GM12878 (cell line): ENCODE measurements at regions not wholly inside any gene's neighbourhood (a gene's known extent, or its start where the extent isn't known, plus 50 kb on each side); places are given as distances from the start of the nearest gene placed in this dataset.

Experiments
- ATAC-seq: fragments of 200-7000 bp; cut with Tn5 transposase; 3 replicates; pipeline ENCODE4 v1.9.1; 2020; ENCODE audit warnings: mild to moderate bottlenecking, moderate library complexity
- BruUV-seq: library from RNA; stranded (reverse); fragments of 400-500 nt; replicated peaks from 2 replicates; lab custom pipeline; 2021; lab: Mats Ljungman, UMichigan
- CTCF ChIA-PET: fragments of 300-600 bp; sonication (Branson Sonifier 250); formaldehyde crosslinking; extraction: SDS; loops from one replicate; lab custom pipeline; 2021; ENCODE audit warnings: inconsistent platforms; lab: Yijun Ruan, JAX
- POLR2A ChIA-PET: fragments of 350-600 bp; formaldehyde crosslinking; extraction: SDS; loops from one replicate; lab custom pipeline; 2021; ENCODE audit warnings: inconsistent platforms; lab: Charles Lee
- RAD21 ChIA-PET: fragments of 300-600 bp; sonication (Branson Sonifier 250); formaldehyde crosslinking; loops from one replicate; lab custom pipeline; 2023; ENCODE audit warnings: antibody characterized with exemption; ENCODE audit not compliant: unreplicated experiment; lab: Charles Lee
- SMC1A ChIA-PET: fragments of 300-600 bp; sonication (Branson Sonifier 250); formaldehyde crosslinking; loops from one replicate; lab custom pipeline; 2023; ENCODE audit not compliant: unreplicated experiment, uncharacterized antibody; lab: Charles Lee
- DNase-seq: peaks from one replicate; pipeline ENCODE4 v3.0.0-alpha.2; 2011; ENCODE audit warnings: low read depth, low spot score
- FAIRE-seq: peaks from 3 replicates; lab custom pipeline; 2011; peaks lifted over from hg19 to GRCh38; lab: Jason Lieb, UNC
- H2AFZ ChIP-seq: 2 replicates; pipeline ENCODE4 v1.6.0; 2011; ENCODE audit warnings: low read depth, low read length, control low read depth; ENCODE audit not compliant: control insufficient read depth
- H3K27ac ChIP-seq: 2 replicates; pipeline ENCODE4 v1.5.1; 2011; ENCODE audit warnings: control low read depth; ENCODE audit not compliant: control insufficient read depth, insufficient read depth
- H3K27me3 ChIP-seq, 2 experiments: replicated peaks in 1 of 2; 2 replicates each; pipeline versions ENCODE4 v1.6.0 to v1.6.1; 2011; ENCODE audit warnings: low read length in 1 of 2; ENCODE audit not compliant: control insufficient read depth in 2 of 2, insufficient read depth in 2 of 2
- H3K36me3 ChIP-seq, 2 experiments: 2 replicates each; pipeline ENCODE4 v1.5.1; 2011; ENCODE audit warnings: low read length in 1 of 2; ENCODE audit not compliant: control insufficient read depth in 2 of 2, insufficient read depth in 2 of 2
- H3K4me1 ChIP-seq: 2 replicates; pipeline ENCODE4 v1.6.1; 2011; ENCODE audit warnings: mild to moderate bottlenecking, low read length, moderate library complexity, mixed read lengths; ENCODE audit not compliant: control insufficient read depth, insufficient read depth
- H3K4me2 ChIP-seq: 2 replicates; pipeline ENCODE4 v1.6.0; 2011; ENCODE audit warnings: control low read depth; ENCODE audit not compliant: control insufficient read depth, insufficient read depth
- H3K4me3 ChIP-seq: fragments of 200-600 bp; sonication (generic); 2 replicates; pipeline ENCODE4 v1.5.1; 2016
- H3K79me2 ChIP-seq: 2 replicates; pipeline ENCODE4 v1.6.0; 2011; ENCODE audit warnings: low read length; ENCODE audit not compliant: control insufficient read depth, insufficient read depth
- H3K9ac ChIP-seq: 2 replicates; pipeline ENCODE4 v1.8.0; 2011; ENCODE audit warnings: low read length, control low read depth, mixed read lengths; ENCODE audit not compliant: control insufficient read depth, insufficient read depth
- H3K9me3 ChIP-seq: replicated peaks from 3 replicates; pipeline ENCODE4 v1.5.1; 2011; ENCODE audit warnings: mild to moderate bottlenecking, low read length; ENCODE audit not compliant: control insufficient read depth, insufficient read depth
- H4K20me1 ChIP-seq: 2 replicates; pipeline ENCODE4 v1.6.0; 2011; ENCODE audit not compliant: control insufficient read depth, insufficient read depth
- GATAD2B ChIP-seq: fragments of 450-650 bp; conservative IDR thresholded peaks from 2 replicates; pipeline ENCODE4 v1.6.1; 2017; ENCODE audit warnings: low read depth, mild to moderate bottlenecking, moderate library complexity
- JUND ChIP-seq: IDR thresholded peaks from 2 replicates; pipeline ENCODE4 v1.6.1; 2012; ENCODE audit warnings: low read depth, mild to moderate bottlenecking, low read length, improper control_type of control experiment, moderate library complexity
- KDM1A ChIP-seq: fragments of 200-600 bp; sonication (generic); IDR thresholded peaks from 2 replicates; pipeline ENCODE4 v1.6.1; 2016; ENCODE audit warnings: borderline replicate concordance
- MEF2A ChIP-seq: IDR thresholded peaks from 2 replicates; pipeline ENCODE4 v1.6.1; 2011; ENCODE audit warnings: low read depth, mild to moderate bottlenecking, low read length, moderate library complexity; ENCODE audit not compliant: insufficient read depth
- NBN ChIP-seq: fragments of 450-650 bp; IDR thresholded peaks from 2 replicates; pipeline ENCODE4 v1.6.1; 2016
- NFYB ChIP-seq: IDR thresholded peaks from 2 replicates; pipeline ENCODE4 v1.6.1; 2011; ENCODE audit warnings: low read depth, mild to moderate bottlenecking, low read length, improper control_type of control experiment, moderate library complexity; ENCODE audit not compliant: insufficient read depth
- SIX5 ChIP-seq: IDR thresholded peaks from 2 replicates; pipeline ENCODE4 v1.6.1; 2011; ENCODE audit warnings: mild to moderate bottlenecking, low read depth, low read length, moderate library complexity; ENCODE audit not compliant: severe bottlenecking
- SKIL ChIP-seq: fragments of 450-650 bp; IDR thresholded peaks from 2 replicates; pipeline ENCODE4 v1.6.1; 2017; ENCODE audit warnings: mild to moderate bottlenecking, low read depth, inconsistent platforms; ENCODE audit not compliant: poor library complexity, severe bottlenecking
- USF2 ChIP-seq: IDR thresholded peaks from 2 replicates; pipeline ENCODE4 v1.6.1; 2011; ENCODE audit warnings: low read depth, low read length, improper control_type of control experiment, borderline replicate concordance
- ZNF207 ChIP-seq: fragments of 450-650 bp; IDR thresholded peaks from 2 replicates; pipeline ENCODE4 v1.6.1; 2014; ENCODE audit warnings: antibody characterized with exemption, mild to moderate bottlenecking, borderline replicate concordance
- ZNF384 ChIP-seq: IDR thresholded peaks from 2 replicates; pipeline ENCODE4 v1.6.1; 2012; ENCODE audit warnings: low read depth, mild to moderate bottlenecking, low read length, improper control_type of control experiment, borderline replicate concordance
- WGBS: methylation state at CpG from one replicate; pipeline ENCODE4 v1.1.6; 2016; ENCODE audit warnings: low lambda C conversion rate; ENCODE audit not compliant: insufficient replicate concordance, insufficient coverage; ENCODE audit errors: missing lambda C conversion rate; 5-methylcytosine and 5-hydroxymethylcytosine counted together
- in situ Hi-C: fragments of 300-500 bp; cut with MboI; formaldehyde crosslinking; loops from 9 replicates; pipeline ENCODE4 v1.14.3; 2018; ENCODE audit warnings: mixed read lengths
- intact Hi-C: fragments of 100-400 bp; cut with micrococcal nuclease; formaldehyde crosslinking; loops from one replicate; pipeline ENCODE4 v1.14.2; 2022; ENCODE audit not compliant: unreplicated experiment
- TF ChIP-seq, protein P1 (sequence below): IDR thresholded peaks from 2 replicates; pipeline ENCODE4 v1.6.1; 2012; ENCODE audit warnings: low read length, inconsistent platforms

GRCh38 chr4:128347930-128348660, 60.5 kb upstream of the PGRMC2 start:
- in situ Hi-C loops (no loop called here), intact Hi-C loops (no loop called here)
- no peak overlapping the region for H3K9ac ChIP-seq
- ChIA-PET SMC1A (no interaction called here), RAD21 (no interaction called here), CTCF (no interaction called here), POLR2A (no interaction called here)
- no peak overlapping the region for H3K27ac ChIP-seq
- H3K4me1 ChIP-seq, result no peaks in the 10 kb centered on the region
- WGBS, result 93% methylated on average over 4 of the region's 4 CpGs
- H3K9me3 ChIP-seq, result no peaks in the 10 kb centered on the region
- DNase-seq (no peak), ATAC-seq (no peak), FAIRE-seq (no peak)
- TF ChIP-seq NFYB, result no peak
- H3K4me2 ChIP-seq, result no peak overlapping the region
- BruUV-seq, result no TSS peak
- no peaks in the 10 kb centered on the region for H3K27me3 ChIP-seq
- H2AFZ ChIP-seq, result no peak overlapping the region
- H3K79me2 ChIP-seq, result no peaks in the 10 kb centered on the region
- H3K4me3 ChIP-seq, result no peak overlapping the region
- no peaks in the 10 kb centered on the region for H3K36me3 ChIP-seq
- H4K20me1 ChIP-seq, result no peaks in the 10 kb centered on the region

DNA sequence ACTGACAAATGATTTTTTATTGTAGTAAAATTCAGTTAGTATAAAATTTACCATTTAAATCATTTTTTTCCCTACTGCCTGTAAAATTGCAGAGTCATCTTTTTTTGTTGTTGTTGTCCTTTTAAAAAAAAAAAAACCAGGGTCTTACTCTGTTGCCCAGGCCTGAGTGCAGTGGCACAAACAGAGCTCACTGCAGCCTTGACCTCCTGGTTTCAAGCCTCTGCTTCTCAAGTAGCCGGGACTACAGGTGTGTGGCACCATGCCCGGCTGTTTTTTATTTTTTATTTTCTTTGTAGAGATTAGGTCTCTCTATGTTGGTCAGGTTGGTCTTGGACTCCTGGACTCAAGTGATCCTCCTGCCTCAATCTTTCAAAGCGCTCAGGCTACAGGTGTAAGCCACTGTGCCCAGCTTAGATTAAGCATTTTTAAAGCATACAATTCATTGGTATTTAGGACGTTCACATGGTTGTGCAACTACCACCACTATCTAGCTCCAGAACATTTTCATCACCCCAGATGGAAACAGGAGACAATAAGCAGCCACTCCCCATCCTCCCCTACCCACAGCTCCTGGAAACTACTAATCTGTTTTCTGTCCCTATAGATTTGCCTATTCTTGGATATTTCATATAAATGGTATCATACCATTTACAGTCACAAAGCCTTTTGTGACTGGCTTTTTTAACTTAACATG, 59.7 kb upstream of the PGRMC2 start:
- H3K4me3 ChIP-seq, result no peak overlapping the region
- DNase-seq (no peak), FAIRE-seq (no peak), ATAC-seq (no peak)
- ChIA-PET SMC1A (interaction anchor here (0.6 kb wide), 1 partner anchor 51 kb away, joined by 3 read pairs; no protein-coding TSS in a partner anchor), POLR2A (no interaction called here), CTCF (no interaction called here), RAD21 (no interaction called here)
- in situ Hi-C loops (no loop called here), intact Hi-C loops (no loop called here)
- H4K20me1 ChIP-seq, result no peaks in the 10 kb centered on the region
- no peaks in the 10 kb centered on the region for H3K9me3 ChIP-seq
- no peaks in the 10 kb centered on the region for H3K79me2 ChIP-seq
- no peak overlapping the region for H2AFZ ChIP-seq
- H3K36me3 ChIP-seq, result no peaks in the 10 kb centered on the region
- H3K9ac ChIP-seq, result no peak overlapping the region
- H3K4me2 ChIP-seq, result no peak overlapping the region
- no peak overlapping the region for H3K27ac ChIP-seq
- no peaks in the 10 kb centered on the region for H3K27me3 ChIP-seq
- no TSS peak for BruUV-seq
- WGBS, result 87% methylated on average over 4 of the region's 4 CpGs
- no peaks in the 10 kb centered on the region for H3K4me1 ChIP-seq
- TF ChIP-seq GATAD2B, result no peak
- no peak for TF ChIP-seq SKIL
- no peak for TF ChIP-seq SIX5
- TF ChIP-seq ZNF207, result no peak
- TF ChIP-seq, protein P1, sequence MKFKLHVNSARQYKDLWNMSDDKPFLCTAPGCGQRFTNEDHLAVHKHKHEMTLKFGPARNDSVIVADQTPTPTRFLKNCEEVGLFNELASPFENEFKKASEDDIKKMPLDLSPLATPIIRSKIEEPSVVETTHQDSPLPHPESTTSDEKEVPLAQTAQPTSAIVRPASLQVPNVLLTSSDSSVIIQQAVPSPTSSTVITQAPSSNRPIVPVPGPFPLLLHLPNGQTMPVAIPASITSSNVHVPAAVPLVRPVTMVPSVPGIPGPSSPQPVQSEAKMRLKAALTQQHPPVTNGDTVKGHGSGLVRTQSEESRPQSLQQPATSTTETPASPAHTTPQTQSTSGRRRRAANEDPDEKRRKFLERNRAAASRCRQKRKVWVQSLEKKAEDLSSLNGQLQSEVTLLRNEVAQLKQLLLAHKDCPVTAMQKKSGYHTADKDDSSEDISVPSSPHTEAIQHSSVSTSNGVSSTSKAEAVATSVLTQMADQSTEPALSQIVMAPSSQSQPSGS, result no peak
- TF ChIP-seq ZNF384, result no peak
- TF ChIP-seq USF2, result no peak
- no peak for TF ChIP-seq KDM1A
- TF ChIP-seq NBN, result no peak
- TF ChIP-seq MEF2A, result no peak
- no peak for TF ChIP-seq JUND
